GM19455 (cell line): ENCODE measurements at regions not wholly inside any gene's neighbourhood (a gene's known extent, or its start where the extent isn't known, plus 50 kb on each side); places are given as distances from the start of the nearest gene placed in this dataset.

ENCODE experiments used
- ATAC-seq: cut with Tn5 transposase; IDR thresholded peaks from one replicate; pipeline ENCODE4 v1.9.1; 2021; ENCODE audit not compliant: unreplicated experiment

GRCh38 chr17:12287953-12288352, 267.3 kb downstream of the MAP2K4 start:
- no peak for ATAC-seq

DNA sequence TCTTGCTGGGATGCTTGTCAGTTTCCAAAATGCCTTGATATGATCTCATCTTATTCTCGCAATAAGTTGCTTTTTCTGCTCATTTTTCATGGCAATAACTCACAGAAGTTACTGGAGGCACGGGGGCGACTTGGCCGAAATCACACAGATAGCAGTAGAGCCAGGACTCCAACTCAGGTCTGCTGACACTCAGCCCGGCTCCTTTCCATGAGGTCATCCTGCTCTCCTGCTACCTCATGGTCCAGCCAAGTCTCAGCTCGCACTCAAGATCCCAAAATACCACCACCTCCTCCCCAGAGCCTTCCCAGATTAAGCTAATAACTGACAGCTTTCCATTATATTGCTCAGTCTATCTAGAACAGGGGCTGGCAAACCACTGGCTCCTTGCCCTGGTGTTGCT, 269.5 kb downstream of the MAP2K4 start:
- no peak for ATAC-seq

DNA sequence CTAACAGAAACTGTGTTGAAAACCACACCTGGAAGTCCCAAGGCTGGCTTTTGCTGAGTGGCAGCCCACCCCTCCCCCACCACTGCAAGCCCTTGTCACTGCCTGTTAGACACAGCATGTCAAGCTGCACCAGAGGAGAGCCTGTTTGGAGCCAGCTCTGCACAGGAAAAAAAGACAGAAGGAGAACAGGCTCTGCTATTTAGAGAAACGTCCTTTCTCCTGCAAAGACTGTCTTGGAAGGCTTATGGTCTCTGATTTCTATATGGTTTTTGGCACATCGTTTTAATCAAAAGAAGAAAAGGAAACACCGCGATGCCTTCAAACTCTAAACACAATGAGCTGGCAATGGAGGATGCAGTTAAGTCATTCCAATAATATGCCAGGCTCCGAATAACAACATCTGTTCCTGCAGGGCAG, 275.5 kb downstream of the MAP2K4 start:
- no peak for ATAC-seq

- no peak for ATAC-seq
Measured at GRCh38 chr17:12301551-12301950, 280.9 kb downstream of the MAP2K4 start.

- no peak for ATAC-seq
Measured at GRCh38 chr17:12302711-12303110, 282.0 kb downstream of the MAP2K4 start.

DNA sequence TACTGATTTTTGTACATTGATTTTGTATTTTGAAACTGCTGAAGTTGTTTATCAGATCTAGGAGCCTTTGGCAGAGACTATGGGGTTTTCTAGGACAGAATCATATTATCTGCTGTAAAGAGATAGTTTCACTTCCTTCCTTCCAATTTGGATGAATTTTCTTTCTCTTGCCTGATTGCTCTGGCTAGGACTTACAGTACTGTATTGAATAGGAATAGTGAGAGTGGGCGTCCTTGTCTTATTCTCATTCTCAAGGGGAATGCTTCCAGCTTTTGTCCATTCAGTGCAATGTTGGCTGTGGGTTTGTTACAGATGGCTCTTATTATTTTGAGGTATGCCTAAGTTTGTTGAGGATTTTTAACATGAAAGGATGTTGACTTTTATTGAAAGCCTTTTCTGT, 290.1 kb downstream of the MAP2K4 start:
- no peak for ATAC-seq

- ATAC-seq = no peak
Measured at GRCh38 chr17:12312692-12313091, 292.0 kb downstream of the MAP2K4 start.

- no peak for ATAC-seq
Measured at GRCh38 chr17:12313786-12314185, 293.1 kb downstream of the MAP2K4 start.

GRCh38 chr17:12316021-12316420, 295.3 kb downstream of the MAP2K4 start:
- no peak for ATAC-seq

GRCh38 chr17:12318571-12319266, 298.0 kb downstream of the MAP2K4 start:
- no peak for ATAC-seq

- no peak for ATAC-seq
Measured at GRCh38 chr17:12320286-12320685, 299.6 kb downstream of the MAP2K4 start.

GRCh38 chr17:12328204-12328603, 307.5 kb downstream of the MAP2K4 start:
- ATAC-seq = no peak

GRCh38 chr17:12330456-12330855, 309.8 kb downstream of the MAP2K4 start:
- no peak for ATAC-seq

GRCh38 chr17:12341328-12341727, 320.7 kb downstream of the MAP2K4 start:
- no peak for ATAC-seq

GRCh38 chr17:12342161-12342560, 321.5 kb downstream of the MAP2K4 start:
- no peak for ATAC-seq

DNA sequence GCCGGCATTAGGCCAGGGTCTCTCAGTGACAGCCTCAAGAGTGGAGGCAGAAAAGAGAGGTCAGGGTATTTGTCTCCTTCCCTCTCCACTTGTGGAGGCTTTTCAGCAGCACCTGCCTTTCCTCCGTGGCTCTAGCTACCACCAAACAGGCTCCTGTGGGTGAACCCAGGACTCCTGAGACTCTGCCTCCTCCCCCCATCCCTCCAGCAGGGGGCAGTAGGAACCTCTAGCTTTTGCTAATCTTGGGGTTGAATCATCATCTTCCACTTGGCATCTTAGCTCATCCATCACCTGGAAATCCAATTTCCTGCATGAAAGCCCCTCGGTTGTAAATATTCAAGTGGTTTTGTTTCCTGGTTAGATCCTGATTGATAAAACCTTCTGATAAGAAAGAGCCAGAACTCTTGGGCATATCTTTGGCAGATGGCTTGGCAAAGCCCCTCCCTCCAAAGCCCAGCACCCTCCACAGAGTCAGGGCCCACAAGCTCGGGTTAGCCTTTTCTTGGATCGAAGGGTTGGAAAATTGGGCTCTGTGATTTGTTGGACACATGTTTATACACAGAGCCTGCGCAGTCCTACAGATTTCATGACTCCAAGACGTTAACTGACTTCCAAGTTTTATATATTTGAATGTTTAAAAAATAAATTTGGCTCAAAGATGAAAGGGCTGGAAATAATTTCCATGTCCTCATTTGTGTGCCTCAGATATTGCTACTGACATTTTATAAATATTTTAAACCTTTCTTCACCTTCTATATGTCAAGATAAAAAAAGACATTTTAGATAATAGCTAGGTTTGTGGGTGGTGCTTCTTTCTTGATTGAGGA, 322.1 kb downstream of the MAP2K4 start:
- no peak for ATAC-seq

DNA sequence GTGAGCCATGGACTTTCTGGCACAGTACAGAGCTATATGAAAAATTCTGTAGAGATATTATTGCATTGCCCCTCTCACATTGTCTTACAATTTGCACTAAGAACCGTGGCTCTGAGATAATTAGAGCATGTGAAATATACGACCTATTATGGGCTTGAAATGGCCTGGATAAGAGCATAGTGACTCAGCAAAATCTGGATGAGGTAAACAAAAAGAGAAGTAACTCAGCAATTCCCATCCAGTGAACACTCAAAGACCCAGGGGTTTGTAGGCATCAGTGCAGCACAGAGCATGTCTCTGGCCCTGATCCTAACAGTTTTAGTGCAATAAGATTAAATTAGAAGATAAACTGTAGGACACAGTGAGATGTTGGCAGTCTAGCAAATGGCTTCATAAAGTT, 317.2 kb upstream of the MYOCD start:
- no peak for ATAC-seq

- ATAC-seq = no peak
Measured at GRCh38 chr17:12349297-12349696, 316.4 kb upstream of the MYOCD start.

GRCh38 chr17:12352127-12352526, 313.6 kb upstream of the MYOCD start:
- no peak for ATAC-seq

- ATAC-seq = no peak
Measured at GRCh38 chr17:12357600-12357999, 308.1 kb upstream of the MYOCD start.

GRCh38 chr17:12358477-12358876, 307.2 kb upstream of the MYOCD start:
- no peak for ATAC-seq

- ATAC-seq = no peak
Measured at GRCh38 chr17:12362853-12363455, 302.7 kb upstream of the MYOCD start.
